HUES48 (cell line): ENCODE measurements at regions not wholly inside any gene's neighbourhood (a gene's known extent, or its start where the extent isn't known, plus 50 kb on each side); places are given as distances from the start of the nearest gene placed in this dataset.
"Not testable (repeated sequence)": the region's sequence is repeated elsewhere in the genome, so short reads cannot be mapped to it uniquely, and the experiment has no call there.

Experiments
- H3K27ac ChIP-seq: one replicate; pipeline ENCODE4 v1.7.0; 2013; ENCODE audit warnings: low read depth, low read length, inconsistent platforms
- H3K27me3 ChIP-seq: 2 replicates; pipeline ENCODE4 v1.6.1; 2013; ENCODE audit warnings: mild to moderate bottlenecking, low read length; ENCODE audit not compliant: control insufficient read depth, insufficient read depth
- H3K36me3 ChIP-seq: 2 replicates; pipeline ENCODE4 v1.6.1; 2013; ENCODE audit warnings: low read length; ENCODE audit not compliant: control insufficient read depth, insufficient read depth
- H3K4me1 ChIP-seq: 2 replicates; pipeline ENCODE4 v1.6.1; 2013; ENCODE audit warnings: mild to moderate bottlenecking, low read length; ENCODE audit not compliant: control insufficient read depth, insufficient read depth
- H3K4me3 ChIP-seq: 2 replicates; pipeline ENCODE4 v1.5.1; 2013; ENCODE audit warnings: mild to moderate bottlenecking, low read depth, low read length
- H3K9ac ChIP-seq: 2 replicates; pipeline ENCODE4 v1.6.1; 2013; ENCODE audit warnings: mild to moderate bottlenecking, low read depth, low read length, moderate library complexity
- H3K9me3 ChIP-seq: 2 replicates; pipeline ENCODE4 v1.6.1; 2013; ENCODE audit warnings: low read length; ENCODE audit not compliant: control insufficient read depth, insufficient read depth

DNA sequence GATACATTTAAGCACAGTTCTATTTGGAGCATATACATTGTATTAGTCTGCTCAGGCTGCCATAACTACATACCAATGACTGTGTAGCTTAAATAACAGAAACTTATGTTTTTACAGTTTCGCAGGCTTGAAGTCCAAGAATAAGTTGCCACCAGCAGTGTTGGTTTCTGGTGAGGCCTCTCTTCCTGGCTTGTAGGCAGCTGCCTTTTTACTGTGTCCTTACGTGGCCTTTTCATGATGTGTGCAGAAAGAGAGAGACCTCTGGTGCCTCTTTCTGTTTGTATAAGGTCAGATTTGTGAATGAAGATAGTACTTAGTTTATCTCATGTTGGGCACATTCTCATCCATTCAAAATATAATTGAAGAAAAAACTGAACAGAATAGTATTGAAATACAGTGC, 636.6 kb downstream of the FLRT2 start:
- no peak overlapping the region for H3K4me3 ChIP-seq
- H3K36me3 ChIP-seq = no peaks in the 10 kb centered on the region
- H3K4me1 ChIP-seq = no peaks in the 10 kb centered on the region
- H3K9me3 ChIP-seq = no peaks in the 10 kb centered on the region
- H3K27ac ChIP-seq = no peak overlapping the region
- H3K27me3 ChIP-seq = no peaks in the 10 kb centered on the region
- H3K9ac ChIP-seq = no peak overlapping the region

DNA sequence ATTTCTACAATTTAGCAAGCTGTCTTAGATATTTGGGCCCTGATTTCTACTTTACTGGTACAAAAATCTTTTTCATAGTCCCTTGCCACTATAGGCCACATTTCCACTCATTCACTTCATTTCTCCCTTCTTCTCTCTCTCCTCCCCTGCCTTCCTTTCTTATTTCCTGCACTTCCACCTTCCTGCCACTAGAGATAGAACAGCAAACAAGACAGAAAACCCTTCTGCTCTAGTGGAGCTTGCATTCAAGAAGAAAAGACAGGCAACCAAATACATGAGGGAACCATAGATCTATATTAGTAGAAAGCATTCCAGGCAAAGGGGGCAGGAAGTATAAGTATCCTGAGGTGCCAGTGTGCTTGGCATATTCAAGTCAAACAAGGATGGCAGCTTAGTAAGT, 623.5 kb downstream of the FLRT2 start:
- Histone ChIP-seq H3K36me3 (no peaks in the 10 kb centered on the region), H3K27me3 (no peaks in the 10 kb centered on the region), H3K9ac (no peak overlapping the region), H3K4me1 (no peaks in the 10 kb centered on the region), H3K27ac (no peak overlapping the region), H3K4me3 (no peak overlapping the region), H3K9me3 (no peaks in the 10 kb centered on the region)

DNA sequence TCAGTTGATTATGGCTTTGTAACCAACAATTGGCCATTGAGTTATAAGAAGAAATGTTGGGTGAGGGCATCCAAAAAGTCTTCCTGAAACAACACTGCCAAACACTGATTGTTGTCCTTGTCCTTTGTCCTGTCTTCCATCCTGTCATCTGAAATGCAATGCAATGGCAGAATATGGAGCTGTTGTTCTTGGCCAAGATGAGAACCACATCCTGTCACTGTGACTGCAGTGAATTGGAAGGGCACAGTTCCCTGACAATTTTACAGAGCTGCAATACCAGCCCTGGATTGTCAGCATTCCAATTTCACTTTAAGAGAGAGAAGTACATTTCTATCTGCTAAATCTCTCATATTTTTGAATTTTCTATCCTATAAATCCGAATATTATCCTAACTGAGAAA, 613.3 kb downstream of the FLRT2 start:
- no peaks in the 10 kb centered on the region for H3K4me1 ChIP-seq
- no peaks in the 10 kb centered on the region for H3K36me3 ChIP-seq
- no peak overlapping the region for H3K4me3 ChIP-seq
- no peak overlapping the region for H3K9ac ChIP-seq
- no peaks in the 10 kb centered on the region for H3K9me3 ChIP-seq
- H3K27ac ChIP-seq = no peak overlapping the region
- H3K27me3 ChIP-seq = no peaks in the 10 kb centered on the region

DNA sequence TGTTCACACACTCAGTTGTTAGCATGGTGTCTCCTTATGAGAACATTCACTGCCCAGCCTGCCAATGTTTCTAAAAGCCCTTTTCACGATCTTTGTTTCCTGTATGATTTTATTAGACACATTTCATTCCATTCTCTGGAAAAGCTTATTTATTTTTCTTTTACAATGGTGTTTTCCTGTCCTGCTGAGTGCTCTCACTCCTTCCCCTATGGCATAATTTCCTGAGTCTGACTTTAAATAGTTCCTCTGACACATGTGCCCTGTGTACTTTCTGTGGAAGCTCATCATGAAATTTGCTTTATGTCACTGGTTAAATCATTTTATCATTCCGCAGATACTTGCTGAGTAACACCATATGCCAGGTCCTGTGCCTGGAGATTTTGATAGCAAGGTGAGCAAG, 612.0 kb downstream of the FLRT2 start:
- Histone ChIP-seq H3K9ac (no peak overlapping the region), H3K9me3 (no peaks in the 10 kb centered on the region), H3K27me3 (no peaks in the 10 kb centered on the region), H3K36me3 (no peaks in the 10 kb centered on the region), H3K27ac (no peak overlapping the region), H3K4me1 (no peaks in the 10 kb centered on the region), H3K4me3 (no peak overlapping the region)

DNA sequence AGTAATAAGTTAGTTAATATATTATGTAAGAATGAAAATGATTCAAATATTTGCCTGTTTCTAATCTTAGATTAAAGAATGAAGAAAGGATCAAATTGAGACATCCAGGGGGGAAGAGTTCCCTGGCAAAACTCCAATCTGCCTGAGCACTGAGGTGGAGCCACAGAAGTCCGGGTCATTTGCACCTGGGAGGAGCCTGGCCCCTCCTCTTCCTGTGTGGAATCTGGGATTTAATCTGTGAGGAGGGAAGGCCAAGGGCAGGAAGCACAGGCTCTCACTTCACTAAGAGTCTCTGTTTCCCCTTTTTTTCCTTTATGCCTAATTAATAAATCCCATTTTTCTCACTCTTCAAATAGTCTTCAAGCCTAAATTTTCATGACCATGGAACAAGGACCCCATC, 599.5 kb downstream of the FLRT2 start:
- H3K27me3 ChIP-seq = no peaks in the 10 kb centered on the region
- no peak overlapping the region for H3K9ac ChIP-seq

DNA sequence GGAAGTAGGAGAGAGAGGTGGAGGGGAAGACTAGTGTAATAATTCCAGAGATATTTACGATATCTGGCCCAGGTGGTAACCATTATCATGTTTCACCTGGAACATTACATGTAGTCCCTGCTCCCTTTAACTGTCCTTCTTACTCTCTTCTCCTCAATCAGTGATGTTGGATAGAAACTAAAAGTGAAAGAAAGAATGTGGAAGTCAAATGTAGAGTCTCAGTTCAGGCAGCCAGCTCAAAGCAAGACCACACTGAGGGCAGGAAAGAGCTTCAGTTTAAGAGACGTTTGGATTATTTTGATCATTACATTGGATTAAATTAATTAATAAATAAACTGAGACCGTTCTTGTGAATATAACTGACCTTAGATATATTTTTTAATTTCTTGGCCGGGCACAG, 594.4 kb downstream of the FLRT2 start:
- 0 out of 2 replicates have a peak, but pooled peaks cover 6% of the 10 kb centered on the region for H3K4me1 ChIP-seq
- no peaks in the 10 kb centered on the region for H3K36me3 ChIP-seq
- H3K9me3 ChIP-seq = no peaks in the 10 kb centered on the region
- no peaks in the 10 kb centered on the region for H3K27me3 ChIP-seq
- H3K4me3 ChIP-seq = no peak overlapping the region
- no peak overlapping the region for H3K9ac ChIP-seq
- H3K27ac ChIP-seq = no peak overlapping the region

More for the DNA sequence above, 599.5 kb downstream of the FLRT2 start:
- Histone ChIP-seq H3K9me3 (no peaks in the 10 kb centered on the region), H3K4me1 (0 out of 2 replicates have a peak, but pooled peaks cover 9% of the 10 kb centered on the region), H3K4me3 (no peak overlapping the region), H3K36me3 (no peaks in the 10 kb centered on the region), H3K27ac (no peak overlapping the region)

DNA sequence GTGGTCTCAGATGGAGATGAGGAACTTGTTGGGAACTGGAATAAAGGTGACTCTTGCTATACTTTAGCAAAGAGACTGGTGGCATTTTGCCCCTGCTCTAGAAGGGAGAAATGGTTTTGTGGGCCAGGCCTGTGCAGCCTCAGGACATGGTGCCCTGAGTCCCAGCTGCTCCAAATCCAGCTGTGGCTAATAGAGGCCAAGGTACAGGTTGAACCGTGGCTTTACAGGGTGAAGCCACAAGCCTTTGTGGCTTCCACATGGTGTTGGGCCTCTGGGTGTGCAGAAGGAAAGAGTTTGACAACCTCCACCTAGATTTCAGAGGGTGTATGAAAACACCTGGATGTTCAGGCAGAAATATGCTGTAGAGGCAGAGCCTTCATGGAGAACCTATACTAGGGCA, 586.0 kb downstream of the FLRT2 start:
- Histone ChIP-seq H3K9me3 (no peaks in the 10 kb centered on the region), H3K4me3 (no peak overlapping the region), H3K27ac (no peak overlapping the region), H3K9ac (no peak overlapping the region), H3K27me3 (no peaks in the 10 kb centered on the region), H3K4me1 (no peaks in the 10 kb centered on the region), H3K36me3 (no peaks in the 10 kb centered on the region)

DNA sequence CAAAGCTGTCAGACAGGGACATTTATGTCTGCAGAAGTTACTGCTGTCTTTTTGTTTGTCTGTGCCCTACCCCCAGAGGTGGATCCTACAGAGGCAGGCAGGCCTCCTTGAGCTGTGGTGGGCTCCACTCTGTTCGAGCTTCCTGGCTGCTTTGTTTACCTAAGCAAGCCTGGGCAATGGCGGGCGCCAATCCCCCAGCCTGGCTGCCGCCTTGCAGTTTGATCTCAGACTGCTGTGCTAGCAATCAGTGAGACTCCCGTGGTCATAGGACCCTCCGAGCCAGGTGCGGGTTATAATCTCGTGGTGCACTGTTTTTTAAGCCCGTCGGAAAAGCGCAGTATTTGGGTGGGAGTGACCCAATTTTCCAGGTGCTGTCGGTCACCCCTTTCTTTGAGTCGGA, 580.9 kb downstream of the FLRT2 start:
- H3K4me1 ChIP-seq, H3K27ac ChIP-seq, H3K36me3 ChIP-seq, H3K9ac ChIP-seq, H3K4me3 ChIP-seq, H3K9me3 ChIP-seq, H3K27me3 ChIP-seq: not testable (repeated sequence)

DNA sequence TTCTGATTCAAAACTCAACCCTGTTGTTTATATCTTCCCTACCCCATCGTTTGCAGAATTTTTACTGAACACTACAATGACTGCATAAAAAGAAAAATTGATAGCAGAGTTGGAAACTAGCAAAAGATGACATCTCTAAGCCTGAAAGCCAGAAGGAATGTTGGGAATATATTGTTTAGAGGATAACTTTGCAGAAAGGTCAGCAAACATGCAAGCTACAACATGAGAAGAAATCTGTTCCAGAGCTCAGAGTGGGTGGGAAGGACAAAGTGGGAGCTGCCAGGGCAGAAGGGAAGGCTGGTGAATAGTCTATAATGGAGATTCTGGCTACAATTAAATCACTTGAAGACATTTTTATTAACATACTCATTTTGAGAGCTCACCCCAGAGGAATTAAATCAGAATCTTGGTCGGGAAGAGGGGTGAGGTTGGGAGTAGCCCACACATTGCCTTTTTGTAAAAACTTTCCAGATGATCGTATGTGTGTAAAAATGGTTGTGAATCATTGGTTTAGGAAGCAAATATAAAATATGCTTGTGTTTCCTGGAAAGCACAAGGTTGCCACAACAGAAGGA, 574.8 kb downstream of the FLRT2 start:
- Histone ChIP-seq H3K27ac (no peak overlapping the region), H3K36me3 (no peaks in the 10 kb centered on the region), H3K27me3 (no peaks in the 10 kb centered on the region), H3K4me3 (no peak overlapping the region), H3K9me3 (no peaks in the 10 kb centered on the region), H3K4me1 (no peaks in the 10 kb centered on the region), H3K9ac (no peak overlapping the region)

DNA sequence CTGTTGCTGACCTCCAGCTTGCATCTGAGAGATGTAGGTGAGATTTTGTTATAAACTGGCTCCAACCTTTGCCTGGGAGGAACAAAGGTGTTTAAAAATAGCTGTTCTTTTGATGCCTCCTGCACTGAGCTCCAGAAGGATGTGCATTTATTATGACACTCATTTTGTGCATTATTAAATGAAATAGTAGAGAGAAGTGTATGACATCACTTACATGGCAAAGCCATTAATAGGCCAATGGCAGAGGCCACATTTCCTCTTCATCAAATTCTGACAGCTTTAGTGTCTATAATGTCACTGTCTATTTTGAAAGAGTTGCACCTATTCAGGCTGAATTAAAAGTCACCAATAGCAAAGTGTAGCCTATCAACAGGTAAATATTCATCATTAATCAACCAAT, 564.6 kb downstream of the FLRT2 start:
- Histone ChIP-seq H3K4me3 (no peak overlapping the region), H3K9me3 (no peaks in the 10 kb centered on the region), H3K27ac (no peak overlapping the region), H3K4me1 (peaks cover 9% of the 10 kb centered on the region; the same call in 1 of the 2 replicates), H3K9ac (no peak overlapping the region), H3K36me3 (no peaks in the 10 kb centered on the region), H3K27me3 (no peaks in the 10 kb centered on the region)

DNA sequence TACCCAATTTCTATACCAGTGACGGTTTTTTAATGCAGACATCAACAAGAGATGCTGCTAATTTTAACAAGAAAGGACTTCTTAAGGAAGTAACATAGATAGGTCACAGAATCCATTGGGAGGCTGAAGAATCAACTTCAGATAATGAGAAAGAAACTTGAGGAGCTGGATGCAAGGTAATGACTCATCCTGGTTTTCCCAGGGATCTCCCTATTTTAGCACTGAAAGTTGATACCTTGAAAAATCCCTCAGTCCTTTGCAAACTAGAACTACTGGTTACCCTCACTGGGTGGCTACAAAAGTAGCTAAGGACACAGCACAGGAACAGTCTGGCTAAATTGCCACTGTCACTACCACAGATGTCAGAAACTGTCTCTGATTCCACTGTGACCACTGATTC, 561.9 kb downstream of the FLRT2 start:
- Histone ChIP-seq H3K4me1 (peaks cover 24% of the 10 kb centered on the region), H3K36me3 (no peaks in the 10 kb centered on the region), H3K27ac (no peak overlapping the region), H3K27me3 (no peaks in the 10 kb centered on the region), H3K9ac (no peak overlapping the region), H3K4me3 (no peak overlapping the region), H3K9me3 (no peaks in the 10 kb centered on the region)

DNA sequence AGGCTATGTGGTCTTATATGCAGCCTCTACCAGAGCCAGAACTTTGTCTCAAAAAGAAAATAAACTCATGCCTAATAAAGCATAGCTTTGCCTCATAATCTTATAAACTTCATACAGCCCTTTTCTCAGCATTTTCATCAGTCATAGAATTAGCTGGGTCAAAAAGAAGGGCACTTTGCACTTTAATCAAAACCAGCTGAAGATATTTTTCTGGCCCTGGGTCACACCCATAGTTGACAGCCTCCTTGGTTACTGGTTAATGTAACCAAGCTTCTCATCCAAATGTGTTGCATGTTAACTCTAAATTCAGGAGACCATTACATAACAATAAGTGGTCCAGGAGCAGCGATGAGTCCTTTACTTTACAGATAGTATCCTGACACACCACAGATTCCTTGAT, 558.2 kb downstream of the FLRT2 start:
- peaks cover 24% of the 10 kb centered on the region for H3K4me1 ChIP-seq
- no peaks in the 10 kb centered on the region for H3K9me3 ChIP-seq
- no peak overlapping the region for H3K27ac ChIP-seq

More for the DNA sequence above, 558.2 kb downstream of the FLRT2 start:
- H3K27me3 ChIP-seq = no peaks in the 10 kb centered on the region
- no peaks in the 10 kb centered on the region for H3K36me3 ChIP-seq
- H3K4me3 ChIP-seq = no peak overlapping the region
- no peak overlapping the region for H3K9ac ChIP-seq
